ENCODE measurements at regions not wholly inside any gene's neighbourhood (a gene's known extent, or its start where the extent isn't known, plus 50 kb on each side); places are given as distances from the start of the nearest gene placed in this dataset.

DNA sequence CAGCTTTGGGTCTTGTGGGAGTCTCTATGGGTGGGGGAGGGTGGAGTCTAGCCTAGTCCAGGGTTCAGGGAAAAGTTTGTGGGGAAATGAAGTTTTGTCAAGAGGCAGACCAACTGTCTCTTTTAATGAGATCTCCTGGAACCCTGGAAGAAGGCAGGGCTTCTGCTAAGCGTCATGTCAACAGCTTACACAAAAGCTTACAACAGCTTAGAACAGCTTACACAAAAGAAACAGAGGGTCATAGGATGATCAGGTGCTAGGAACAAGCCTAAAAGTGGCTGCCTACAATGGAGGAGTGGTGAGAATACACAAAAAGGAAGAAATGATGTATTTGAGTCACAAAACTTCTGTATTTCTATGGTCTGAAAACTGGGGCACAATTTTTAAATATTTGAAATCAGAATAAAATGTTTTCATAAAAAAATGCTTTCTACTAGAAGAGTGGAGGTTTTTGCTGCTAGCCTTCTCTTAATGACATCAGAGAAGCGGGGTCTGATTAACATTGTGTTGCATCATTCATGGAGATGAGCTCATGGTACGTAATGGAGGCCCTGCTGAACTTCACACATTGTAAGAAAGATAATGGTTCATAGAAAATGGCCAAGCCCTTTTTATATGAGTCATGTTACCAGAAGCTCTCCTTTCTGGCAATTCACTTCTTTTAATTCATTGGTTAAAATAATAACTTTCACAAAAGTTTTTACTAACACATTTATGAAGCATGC is 351.0 kb downstream of the PIK3C3 start:
- H3K79me2 ChIP-seq (ENCODE audit: control insufficient read depth, low read length) = no peaks in the 10 kb centered on the region
- no peaks in the 10 kb centered on the region for H4K20me1 ChIP-seq (ENCODE audit: control insufficient read depth, insufficient read depth, low read depth, low read length)
- no peaks in the 10 kb centered on the region for H3K9me3 ChIP-seq (ENCODE audit: control insufficient read depth, insufficient read depth, low read length)
- no peaks in the 10 kb centered on the region for H3K4me1 ChIP-seq (ENCODE audit: control insufficient read depth, low read length)
- no peaks in the 10 kb centered on the region for H3K27me3 ChIP-seq (ENCODE audit: control insufficient read depth, low read length)
- no peak for TF ChIP-seq EZH2phosphoT487 (IDR thresholded peaks at IDR 0.05; ENCODE audit: borderline replicate concordance, low read length)
- TF ChIP-seq, protein P1, sequence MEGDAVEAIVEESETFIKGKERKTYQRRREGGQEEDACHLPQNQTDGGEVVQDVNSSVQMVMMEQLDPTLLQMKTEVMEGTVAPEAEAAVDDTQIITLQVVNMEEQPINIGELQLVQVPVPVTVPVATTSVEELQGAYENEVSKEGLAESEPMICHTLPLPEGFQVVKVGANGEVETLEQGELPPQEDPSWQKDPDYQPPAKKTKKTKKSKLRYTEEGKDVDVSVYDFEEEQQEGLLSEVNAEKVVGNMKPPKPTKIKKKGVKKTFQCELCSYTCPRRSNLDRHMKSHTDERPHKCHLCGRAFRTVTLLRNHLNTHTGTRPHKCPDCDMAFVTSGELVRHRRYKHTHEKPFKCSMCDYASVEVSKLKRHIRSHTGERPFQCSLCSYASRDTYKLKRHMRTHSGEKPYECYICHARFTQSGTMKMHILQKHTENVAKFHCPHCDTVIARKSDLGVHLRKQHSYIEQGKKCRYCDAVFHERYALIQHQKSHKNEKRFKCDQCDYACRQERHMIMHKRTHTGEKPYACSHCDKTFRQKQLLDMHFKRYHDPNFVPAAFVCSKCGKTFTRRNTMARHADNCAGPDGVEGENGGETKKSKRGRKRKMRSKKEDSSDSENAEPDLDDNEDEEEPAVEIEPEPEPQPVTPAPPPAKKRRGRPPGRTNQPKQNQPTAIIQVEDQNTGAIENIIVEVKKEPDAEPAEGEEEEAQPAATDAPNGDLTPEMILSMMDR (IDR thresholded peaks at IDR 0.05; ENCODE audit: low read depth, low read length, poor library complexity, severe bottlenecking) = no peak
- H3F3A ChIP-seq (ENCODE audit: control insufficient read depth, insufficient read depth) = no peaks in the 10 kb centered on the region
- no peaks in the 10 kb centered on the region for H3K9me2 ChIP-seq (replicated peaks; ENCODE audit: control insufficient read depth, low read length)
- H3K27ac ChIP-seq (ENCODE audit: low read depth, low read length) = no peak overlapping the region
- H3K4me3 ChIP-seq (ENCODE audit: low read length) = no peak overlapping the region
- H3K36me3 ChIP-seq (ENCODE audit: control insufficient read depth, low read length) = no peaks in the 10 kb centered on the region
- no peak overlapping the region for H3K4me2 ChIP-seq (ENCODE audit: low read length)

DNA sequence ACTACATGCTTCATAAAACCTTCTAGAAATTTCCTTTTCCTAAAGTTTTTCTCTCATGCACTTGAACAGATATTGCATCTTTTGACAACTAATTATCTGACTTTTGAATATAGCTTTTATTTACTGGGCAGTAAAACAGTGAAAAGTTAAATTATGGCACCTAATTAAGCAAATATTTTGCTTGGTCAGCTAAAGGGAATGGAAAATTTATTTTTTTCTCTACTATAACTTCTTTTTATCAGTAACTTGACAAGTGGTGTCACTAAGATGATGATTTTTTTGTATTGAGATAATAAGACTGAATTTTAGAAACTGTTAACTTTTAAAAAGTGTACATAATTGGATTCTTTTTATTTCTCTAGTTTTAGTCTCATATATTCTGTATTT is 351.6 kb downstream of the PIK3C3 start:
- H3K9me2 ChIP-seq (replicated peaks; ENCODE audit: control insufficient read depth, low read length) = no peaks in the 10 kb centered on the region
- no peak overlapping the region for H3K4me2 ChIP-seq (ENCODE audit: low read length)
- H3K36me3 ChIP-seq (ENCODE audit: control insufficient read depth, low read length) = no peaks in the 10 kb centered on the region
- H3K27ac ChIP-seq (ENCODE audit: low read depth, low read length) = no peak overlapping the region
- H3K4me3 ChIP-seq (ENCODE audit: low read length) = no peak overlapping the region
- no peak for TF ChIP-seq EZH2phosphoT487 (IDR thresholded peaks at IDR 0.05; ENCODE audit: borderline replicate concordance, low read length)
- TF ChIP-seq, protein P1 (IDR thresholded peaks at IDR 0.05; ENCODE audit: low read depth, low read length, poor library complexity, severe bottlenecking) = no peak
- H3F3A ChIP-seq (ENCODE audit: control insufficient read depth, insufficient read depth) = no peaks in the 10 kb centered on the region
- H3K9me3 ChIP-seq (ENCODE audit: control insufficient read depth, insufficient read depth, low read length) = no peaks in the 10 kb centered on the region
- H4K20me1 ChIP-seq (ENCODE audit: control insufficient read depth, insufficient read depth, low read depth, low read length) = no peaks in the 10 kb centered on the region
- H3K27me3 ChIP-seq (ENCODE audit: control insufficient read depth, low read length) = no peaks in the 10 kb centered on the region
- no peaks in the 10 kb centered on the region for H3K79me2 ChIP-seq (ENCODE audit: control insufficient read depth, low read length)
- H3K4me1 ChIP-seq (ENCODE audit: control insufficient read depth, low read length) = no peaks in the 10 kb centered on the region

DNA sequence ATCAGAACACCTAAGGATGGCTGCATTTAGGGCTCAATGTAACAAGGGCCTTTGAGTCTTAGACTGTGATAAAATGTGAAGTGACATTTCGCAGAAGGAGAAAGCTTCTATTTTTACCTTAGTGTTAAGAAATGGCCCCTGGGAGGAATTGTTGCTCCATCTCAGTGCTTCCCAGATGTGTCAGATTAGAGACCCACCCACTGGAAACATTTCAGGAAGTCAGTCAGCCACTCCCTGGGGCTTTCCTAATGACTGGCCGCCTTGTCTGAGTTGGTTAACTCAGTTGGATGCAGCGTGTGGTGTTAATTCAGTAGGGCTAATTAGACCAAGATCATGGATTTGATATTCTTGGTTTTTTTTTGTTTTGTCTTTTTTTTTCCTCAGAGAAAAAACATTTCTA is 355.9 kb downstream of the PIK3C3 start:
- H3K79me2 ChIP-seq (ENCODE audit: control insufficient read depth, low read length) = no peaks in the 10 kb centered on the region
- no peaks in the 10 kb centered on the region for H3K36me3 ChIP-seq (ENCODE audit: control insufficient read depth, low read length)
- no peaks in the 10 kb centered on the region for H3F3A ChIP-seq (ENCODE audit: control insufficient read depth, insufficient read depth)
- H3K9me2 ChIP-seq (replicated peaks; ENCODE audit: control insufficient read depth, low read length) = no peaks in the 10 kb centered on the region
- no peak overlapping the region for H3K4me2 ChIP-seq (ENCODE audit: low read length)
- H3K4me3 ChIP-seq (ENCODE audit: low read length) = no peak overlapping the region
- H3K27ac ChIP-seq (ENCODE audit: low read depth, low read length) = no peak overlapping the region
- no peaks in the 10 kb centered on the region for H4K20me1 ChIP-seq (ENCODE audit: control insufficient read depth, insufficient read depth, low read depth, low read length)
- H3K9me3 ChIP-seq (ENCODE audit: control insufficient read depth, insufficient read depth, low read length) = no peaks in the 10 kb centered on the region
- no peak for TF ChIP-seq EZH2phosphoT487 (IDR thresholded peaks at IDR 0.05; ENCODE audit: borderline replicate concordance, low read length)
- TF ChIP-seq, protein P1 (IDR thresholded peaks at IDR 0.05; ENCODE audit: low read depth, low read length, poor library complexity, severe bottlenecking) = no peak
- H3K27me3 ChIP-seq (ENCODE audit: control insufficient read depth, low read length) = no peaks in the 10 kb centered on the region
- no peaks in the 10 kb centered on the region for H3K4me1 ChIP-seq (ENCODE audit: control insufficient read depth, low read length)

Data from DOHH2 (cell line).